GM19035 (cell line): ENCODE measurements at regions not wholly inside any gene's neighbourhood (a gene's known extent, or its start where the extent isn't known, plus 50 kb on each side); places are given as distances from the start of the nearest gene placed in this dataset.

Experiments used
- ATAC-seq: cut with Tn5 transposase; IDR thresholded peaks from one replicate; pipeline ENCODE4 v1.9.1; 2021; ENCODE audit not compliant: unreplicated experiment

GRCh38 chr3:88209356-88209755 lies 59.6 kb downstream of the C3orf38 start:
- ATAC-seq: no peak

DNA sequence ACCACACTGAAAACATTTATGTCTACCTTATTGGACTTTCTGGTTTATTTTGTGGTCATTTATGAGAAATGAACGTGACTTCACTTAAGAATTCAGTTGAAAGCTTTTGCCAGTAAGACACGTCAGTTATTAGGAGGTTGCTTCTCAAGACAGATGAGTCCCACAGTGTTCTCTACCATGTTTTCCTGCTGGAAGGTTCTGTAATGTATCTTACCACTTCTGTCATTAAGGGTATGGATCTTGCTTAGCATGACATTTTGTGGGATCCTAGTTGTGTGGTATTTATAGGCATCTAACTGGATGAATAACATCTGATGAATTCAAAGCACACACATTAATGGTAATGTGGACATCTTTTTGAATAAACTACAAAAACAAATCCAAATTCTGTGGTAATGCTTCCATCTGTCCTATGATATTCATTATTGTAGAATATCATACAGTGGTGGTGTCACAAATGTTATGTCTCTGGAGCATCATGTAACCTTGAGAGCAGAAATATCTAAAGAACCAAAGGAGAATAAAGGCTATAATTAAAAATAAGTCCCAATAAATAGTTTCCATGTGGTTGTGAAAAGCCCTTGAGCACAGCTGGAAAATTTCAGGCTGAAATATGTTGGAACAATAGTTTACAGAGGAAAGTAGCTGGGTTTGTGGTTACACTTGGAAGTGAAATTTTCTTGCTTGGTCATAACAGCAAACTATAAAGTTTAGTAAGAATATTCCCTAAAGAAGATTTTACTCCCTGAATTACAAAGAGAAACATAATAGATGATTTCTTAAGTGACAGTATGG lies 61.5 kb downstream of the C3orf38 start:
- no peak for ATAC-seq

- peak; percentile 79 for ATAC-seq
Measured at GRCh38 chr3:88219138-88219792, 69.5 kb downstream of the C3orf38 start.

- ATAC-seq: no peak
Measured at GRCh38 chr3:88220126-88220525, 70.4 kb downstream of the C3orf38 start.

- no peak for ATAC-seq
Measured at GRCh38 chr3:88221726-88222125, 72.0 kb downstream of the C3orf38 start.

- ATAC-seq: no peak
Measured at GRCh38 chr3:88222343-88222742, 72.6 kb downstream of the C3orf38 start.

- ATAC-seq: no peak
Measured at GRCh38 chr3:88225326-88226008, 75.7 kb downstream of the C3orf38 start.

DNA sequence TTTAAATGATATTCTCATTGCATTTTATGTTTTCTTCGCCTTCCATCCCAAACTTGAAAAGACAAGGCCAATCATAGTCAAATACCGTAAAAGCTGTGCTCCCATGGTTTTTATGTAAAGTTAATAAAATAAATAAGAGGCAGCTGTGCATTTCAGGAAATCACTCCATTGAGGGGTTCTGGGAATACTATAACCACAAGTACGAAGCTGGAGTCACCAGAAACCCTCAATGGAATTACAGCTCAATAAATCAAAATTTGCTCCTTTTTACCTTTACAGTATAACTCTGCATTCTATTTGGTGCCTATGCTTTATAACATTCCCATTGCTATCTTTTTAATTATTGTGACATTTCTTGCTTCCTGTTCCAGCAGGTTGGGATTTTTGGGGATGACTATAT lies 77.2 kb downstream of the C3orf38 start:
- ATAC-seq: no peak

- no peak for ATAC-seq
Measured at GRCh38 chr3:88230638-88231037, 80.9 kb downstream of the C3orf38 start.

- ATAC-seq: no peak
Measured at GRCh38 chr3:88231207-88231606, 81.4 kb downstream of the C3orf38 start.

GRCh38 chr3:88231632-88232031 lies 81.9 kb downstream of the C3orf38 start:
- ATAC-seq: no peak

DNA sequence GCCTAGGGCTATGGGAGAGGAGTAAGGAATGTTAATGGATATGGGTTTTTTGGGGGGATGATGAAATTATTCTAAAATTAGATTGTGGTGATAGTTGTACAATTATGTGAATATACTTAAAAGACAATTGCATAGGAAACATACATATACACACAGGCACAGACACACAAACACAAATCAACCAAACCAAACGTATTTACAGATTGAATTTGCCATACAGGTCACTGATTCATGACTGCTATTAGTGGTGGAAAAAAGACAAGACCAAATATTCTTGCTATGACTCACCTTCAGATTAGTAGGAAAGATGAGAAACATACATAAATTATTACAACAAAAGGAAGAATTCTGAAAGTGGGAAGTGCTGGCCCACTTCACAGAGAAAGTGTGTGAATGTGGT lies 85.3 kb downstream of the C3orf38 start:
- ATAC-seq: no peak

- ATAC-seq: no peak
Measured at GRCh38 chr3:88239870-88240269, 90.1 kb downstream of the C3orf38 start.

DNA sequence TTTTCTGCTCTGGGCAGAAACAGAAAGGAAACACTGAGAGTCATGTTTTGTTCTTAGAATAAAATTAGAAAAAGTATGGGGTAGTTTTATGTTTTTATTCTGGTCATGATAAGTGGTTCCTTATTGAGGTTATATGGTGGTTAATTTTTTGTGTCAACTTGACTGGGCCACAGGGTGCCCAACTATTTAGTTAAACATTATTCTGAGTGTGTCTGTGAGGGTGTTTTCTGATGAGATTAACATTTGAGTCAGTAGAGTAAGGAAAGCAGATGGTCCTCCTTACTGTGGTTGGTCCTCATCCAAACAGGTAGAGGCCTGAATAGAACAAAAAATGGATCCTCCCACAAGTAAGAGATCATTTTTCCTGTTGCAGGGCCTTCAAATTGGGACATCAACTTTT lies 98.9 kb downstream of the C3orf38 start:
- ATAC-seq: no peak

DNA sequence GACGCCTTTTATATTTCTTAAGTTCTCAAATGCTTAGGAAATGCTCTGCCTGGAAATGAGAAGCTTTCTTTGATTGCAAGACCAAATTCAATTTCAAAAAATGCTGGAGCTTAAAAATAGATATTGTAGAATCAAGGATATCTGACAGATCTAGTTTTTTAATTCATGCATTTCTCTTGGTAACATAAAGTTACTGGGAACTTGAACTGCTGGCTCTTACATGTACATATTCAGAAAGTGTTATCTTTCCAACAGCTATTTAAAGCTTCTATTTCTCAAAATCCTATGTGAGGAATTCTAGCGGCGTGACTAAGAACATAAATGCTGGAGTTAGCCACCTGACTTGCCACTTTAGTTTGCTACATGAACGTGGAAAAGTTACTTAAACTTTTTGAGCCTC lies 109.3 kb downstream of the C3orf38 start:
- no peak for ATAC-seq

- ATAC-seq: no peak
Measured at GRCh38 chr3:88262527-88262926, 112.8 kb downstream of the C3orf38 start.

DNA sequence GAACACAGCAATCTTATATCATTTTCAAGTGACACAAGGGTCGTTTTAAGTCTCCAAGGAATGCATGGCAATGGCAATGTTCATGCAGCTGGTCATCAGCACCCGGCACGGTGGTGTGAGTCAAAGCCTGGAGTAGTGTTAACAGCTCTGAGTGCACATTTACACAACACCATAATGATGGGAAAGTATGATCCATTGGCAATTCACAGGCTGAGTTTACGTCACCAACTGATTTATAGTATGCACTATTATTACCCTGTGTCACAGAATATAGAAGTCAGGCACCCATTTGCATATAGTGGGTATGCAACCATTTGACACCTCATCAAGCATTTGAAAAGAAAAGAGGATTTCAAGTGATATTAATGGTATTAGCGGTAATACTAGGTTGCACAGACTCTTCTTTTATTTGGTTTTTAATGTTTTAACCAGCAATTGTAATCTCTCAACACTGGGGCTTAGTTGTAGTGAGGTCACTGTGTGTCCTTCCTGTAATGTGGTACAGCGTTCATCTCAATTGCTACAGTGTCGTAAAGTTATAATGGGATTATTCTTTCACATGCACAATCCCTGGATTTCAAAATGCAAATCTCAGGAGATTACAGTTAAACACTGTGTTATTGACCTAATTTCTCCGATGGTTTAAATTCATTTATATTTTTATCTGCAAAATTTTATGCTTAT lies 113.8 kb downstream of the C3orf38 start:
- no peak for ATAC-seq

DNA sequence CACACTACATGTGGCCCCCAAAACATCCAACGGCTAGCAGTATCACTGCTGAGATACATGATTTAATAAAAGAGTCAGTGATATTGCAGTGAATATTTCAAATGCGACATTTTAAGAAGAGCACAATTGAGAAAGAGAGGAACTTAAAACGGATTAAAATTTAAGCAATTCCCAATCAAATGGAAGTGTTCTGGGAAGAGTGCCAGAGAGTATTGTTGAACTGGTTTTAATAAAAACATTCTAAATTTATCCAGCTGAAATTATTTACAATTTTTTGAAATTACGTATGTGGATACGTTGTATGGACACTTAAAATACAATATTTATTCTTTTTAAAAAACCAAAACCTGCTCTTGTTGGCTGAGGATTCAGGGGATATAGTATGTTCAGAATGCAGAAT lies 117.7 kb downstream of the C3orf38 start:
- ATAC-seq: no peak

GRCh38 chr3:88267847-88268246 lies 118.1 kb downstream of the C3orf38 start:
- ATAC-seq: no peak

DNA sequence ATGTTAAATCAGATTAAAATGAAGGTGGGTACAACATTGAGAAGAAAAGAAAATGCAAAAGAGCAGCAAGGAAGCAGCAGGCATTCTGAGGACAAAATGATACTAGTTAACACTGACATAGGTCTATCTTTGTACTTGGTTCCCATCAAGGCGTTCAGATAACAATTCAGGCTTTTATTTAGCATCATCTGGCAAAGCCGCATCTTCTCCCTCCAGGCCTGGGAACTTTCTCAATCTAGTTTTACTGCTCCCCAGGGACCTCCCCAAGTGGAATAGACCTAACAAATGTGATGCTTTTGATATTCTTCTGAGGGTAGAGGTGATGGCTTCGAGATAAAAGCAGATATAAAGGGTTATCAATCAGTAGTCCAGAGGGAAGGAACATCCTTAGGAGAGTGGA lies 130.6 kb downstream of the C3orf38 start:
- ATAC-seq: no peak

- ATAC-seq: no peak
Measured at GRCh38 chr3:88282528-88283241, 132.9 kb downstream of the C3orf38 start.
